ENCODE measurements at regions not wholly inside any gene's neighbourhood (a gene's known extent, or its start where the extent isn't known, plus 50 kb on each side); places are given as distances from the start of the nearest gene placed in this dataset.
"Not testable (repeated sequence)": the region's sequence is repeated elsewhere in the genome, so short reads cannot be mapped to it uniquely, and the experiment has no call there.

GRCh38 chr13:23086968-23087623 lies 93.7 kb upstream of the SGCG start:
- Mint-ChIP-seq H3K27me3 (ENCODE audit: low read depth) (peaks cover 8% of the 10 kb centered on the region), H3K4me3 (no peak overlapping the region), H3K4me1 (ENCODE audit: low read depth) (no peaks in the 10 kb centered on the region), H3K36me3 (ENCODE audit: insufficient read depth) (no peaks in the 10 kb centered on the region), H3K9me3 (no peaks in the 10 kb centered on the region)
- DNase-seq (no peak), ATAC-seq (no peak)

- ATAC-seq (no peak), DNase-seq (no peak)
- Mint-ChIP-seq H3K4me3 (no peak overlapping the region), H3K27me3 (ENCODE audit: low read depth) (peaks cover 7% of the 10 kb centered on the region), H3K4me1 (ENCODE audit: low read depth) (no peaks in the 10 kb centered on the region), H3K9me3 (no peaks in the 10 kb centered on the region), H3K36me3 (ENCODE audit: insufficient read depth) (no peaks in the 10 kb centered on the region)
Measured at GRCh38 chr13:23087880-23088279, 92.9 kb upstream of the SGCG start.

GRCh38 chr13:23098161-23098907 lies 82.4 kb upstream of the SGCG start:
- ATAC-seq = no peak
- Mint-ChIP-seq H3K27me3 (ENCODE audit: low read depth) (peaks cover 16% of the 10 kb centered on the region), H3K4me1 (ENCODE audit: low read depth) (no peaks in the 10 kb centered on the region)

GRCh38 chr13:23105051-23105450 lies 75.7 kb upstream of the SGCG start:
- DNase-seq (no peak), ATAC-seq (no peak)
- H3K9me3 Mint-ChIP-seq = peaks cover 3% of the 10 kb centered on the region
- H3K4me1 Mint-ChIP-seq (ENCODE audit: low read depth) = no peaks in the 10 kb centered on the region
- no peak overlapping the region for H3K4me3 Mint-ChIP-seq
- H3K27me3 Mint-ChIP-seq (ENCODE audit: low read depth) = peaks cover 11% of the 10 kb centered on the region
- no peaks in the 10 kb centered on the region for H3K36me3 Mint-ChIP-seq (ENCODE audit: insufficient read depth)

More at GRCh38 chr13:23098161-23098907, 82.4 kb upstream of the SGCG start:
- Mint-ChIP-seq H3K36me3 (ENCODE audit: insufficient read depth) (no peaks in the 10 kb centered on the region), H3K9me3 (no peaks in the 10 kb centered on the region), H3K4me3 (no peak overlapping the region)
- DNase-seq = no peak

GRCh38 chr13:23107665-23108064 lies 73.1 kb upstream of the SGCG start:
- H3K36me3 Mint-ChIP-seq (ENCODE audit: insufficient read depth) = no peaks in the 10 kb centered on the region
- ATAC-seq = no peak
- H3K9me3 Mint-ChIP-seq = peaks cover 3% of the 10 kb centered on the region
- DNase-seq = no peak
- H3K27me3 Mint-ChIP-seq (ENCODE audit: low read depth) = peaks cover 4% of the 10 kb centered on the region
- no peaks in the 10 kb centered on the region for H3K4me1 Mint-ChIP-seq (ENCODE audit: low read depth)
- no peak overlapping the region for H3K4me3 Mint-ChIP-seq

- H3K4me3 Mint-ChIP-seq = no peak overlapping the region
- no peak for DNase-seq
- no peaks in the 10 kb centered on the region for H3K36me3 Mint-ChIP-seq (ENCODE audit: insufficient read depth)
- no peaks in the 10 kb centered on the region for H3K27me3 Mint-ChIP-seq (ENCODE audit: low read depth)
- ATAC-seq = no peak
- H3K9me3 Mint-ChIP-seq = no peaks in the 10 kb centered on the region
- H3K4me1 Mint-ChIP-seq (ENCODE audit: low read depth) = no peaks in the 10 kb centered on the region
Measured at GRCh38 chr13:23119131-23119530, 61.6 kb upstream of the SGCG start.

- not testable (repeated sequence) for H3K4me3 Mint-ChIP-seq; H3K36me3 Mint-ChIP-seq (ENCODE audit: insufficient read depth); H3K27me3 Mint-ChIP-seq (ENCODE audit: low read depth); ATAC-seq; DNase-seq; H3K4me1 Mint-ChIP-seq (ENCODE audit: low read depth); H3K9me3 Mint-ChIP-seq
Measured at GRCh38 chr13:23127540-23127939, 53.2 kb upstream of the SGCG start.

- no peak overlapping the region for H3K4me3 Mint-ChIP-seq
- no peaks in the 10 kb centered on the region for H3K9me3 Mint-ChIP-seq
- H3K4me1 Mint-ChIP-seq (ENCODE audit: low read depth) = no peaks in the 10 kb centered on the region
- DNase-seq (no peak), ATAC-seq (no peak)
- H3K27me3 Mint-ChIP-seq (ENCODE audit: low read depth) = no peaks in the 10 kb centered on the region
- H3K36me3 Mint-ChIP-seq (ENCODE audit: insufficient read depth) = no peaks in the 10 kb centered on the region
Measured at GRCh38 chr13:23129331-23129730, 51.4 kb upstream of the SGCG start.
